HL-60 (cell line): ENCODE measurements at regions not wholly inside any gene's neighbourhood (a gene's known extent, or its start where the extent isn't known, plus 50 kb on each side); places are given as distances from the start of the nearest gene placed in this dataset.

ENCODE experiments used
- DNase-seq, 2 experiments: peaks; one replicate each; pipeline ENCODE4 v3.0.0-alpha.2; 2010 to 2020; ENCODE audit warnings: low read depth in 1 of 2, low spot score in 1 of 2
- H3K27ac ChIP-seq: fragments of 250-450 bp; sonication (Bioruptor Pico); replicated peaks from 2 replicates; pipeline ENCODE4 v1.5.1; 2020; ENCODE audit warnings: mild to moderate bottlenecking, moderate library complexity
- H3K27me3 ChIP-seq: fragments of 250-450 bp; sonication (Bioruptor Pico); 2 replicates; pipeline ENCODE4 v1.5.1; 2021; ENCODE audit warnings: mild to moderate bottlenecking, moderate library complexity; ENCODE audit not compliant: insufficient read depth, poor library complexity, severe bottlenecking
- H3K4me3 ChIP-seq: replicated peaks from 2 replicates; pipeline ENCODE4 v1.5.1; 2011; ENCODE audit warnings: mild to moderate bottlenecking, control low read depth, low read length; ENCODE audit not compliant: insufficient read depth
- GABPA ChIP-seq: IDR thresholded peaks from 2 replicates; pipeline ENCODE4 v1.6.1; 2012; ENCODE audit warnings: low read depth
- POLR2AphosphoS5 ChIP-seq: IDR thresholded peaks from 2 replicates; pipeline ENCODE4 v1.6.1; 2012; ENCODE audit warnings: low read depth
- SPI1 ChIP-seq: IDR thresholded peaks from 2 replicates; pipeline ENCODE4 v1.6.1; 2012; ENCODE audit warnings: low read depth, mild to moderate bottlenecking, borderline replicate concordance
- TF ChIP-seq, protein P1 (sequence below): IDR thresholded peaks from 2 replicates; pipeline ENCODE4 v1.6.1; 2012; ENCODE audit warnings: low read depth; ENCODE audit not compliant: insufficient replicate concordance
- TF ChIP-seq, protein P2 (sequence below): IDR thresholded peaks from one replicate; pipeline ENCODE4 v1.5.1; 2011; ENCODE audit warnings: low read length, control low read depth, inconsistent platforms; ENCODE audit not compliant: insufficient read depth

DNA sequence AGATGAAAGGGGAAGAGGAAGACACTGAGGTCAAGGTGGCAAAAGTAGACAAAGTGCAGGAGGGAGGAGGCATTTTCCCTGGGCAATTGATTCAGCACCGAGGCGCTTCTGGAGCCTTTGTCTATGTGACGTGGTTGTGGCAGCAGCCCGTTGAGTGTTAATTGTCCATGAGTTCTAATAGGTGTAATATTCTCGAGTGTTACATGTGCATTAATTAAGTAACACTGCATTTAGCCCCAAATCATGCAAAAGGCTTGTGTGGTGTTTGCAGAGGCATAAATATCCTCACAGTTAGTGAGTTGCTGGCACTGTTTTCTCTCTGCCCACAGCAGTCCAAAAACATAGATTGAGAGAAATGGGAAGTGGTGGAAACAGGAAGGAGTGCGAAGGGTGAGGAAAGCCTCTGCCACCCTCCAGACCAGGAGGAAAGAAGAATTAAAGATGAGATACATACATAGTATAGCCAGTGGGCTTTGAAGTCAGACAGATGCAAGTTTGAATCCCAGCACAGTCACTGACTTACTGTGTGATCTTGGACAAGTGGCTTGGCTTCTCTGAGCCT is 361.2 kb downstream of the MN1 start:
- no peak overlapping the region for H3K4me3 ChIP-seq
- DNase-seq = peak in 1 of 2 experiments; percentile 33
- H3K27me3 ChIP-seq = no peaks in the 10 kb centered on the region
- TF ChIP-seq SPI1 = peak; percentile 88
- TF ChIP-seq, protein P1, sequence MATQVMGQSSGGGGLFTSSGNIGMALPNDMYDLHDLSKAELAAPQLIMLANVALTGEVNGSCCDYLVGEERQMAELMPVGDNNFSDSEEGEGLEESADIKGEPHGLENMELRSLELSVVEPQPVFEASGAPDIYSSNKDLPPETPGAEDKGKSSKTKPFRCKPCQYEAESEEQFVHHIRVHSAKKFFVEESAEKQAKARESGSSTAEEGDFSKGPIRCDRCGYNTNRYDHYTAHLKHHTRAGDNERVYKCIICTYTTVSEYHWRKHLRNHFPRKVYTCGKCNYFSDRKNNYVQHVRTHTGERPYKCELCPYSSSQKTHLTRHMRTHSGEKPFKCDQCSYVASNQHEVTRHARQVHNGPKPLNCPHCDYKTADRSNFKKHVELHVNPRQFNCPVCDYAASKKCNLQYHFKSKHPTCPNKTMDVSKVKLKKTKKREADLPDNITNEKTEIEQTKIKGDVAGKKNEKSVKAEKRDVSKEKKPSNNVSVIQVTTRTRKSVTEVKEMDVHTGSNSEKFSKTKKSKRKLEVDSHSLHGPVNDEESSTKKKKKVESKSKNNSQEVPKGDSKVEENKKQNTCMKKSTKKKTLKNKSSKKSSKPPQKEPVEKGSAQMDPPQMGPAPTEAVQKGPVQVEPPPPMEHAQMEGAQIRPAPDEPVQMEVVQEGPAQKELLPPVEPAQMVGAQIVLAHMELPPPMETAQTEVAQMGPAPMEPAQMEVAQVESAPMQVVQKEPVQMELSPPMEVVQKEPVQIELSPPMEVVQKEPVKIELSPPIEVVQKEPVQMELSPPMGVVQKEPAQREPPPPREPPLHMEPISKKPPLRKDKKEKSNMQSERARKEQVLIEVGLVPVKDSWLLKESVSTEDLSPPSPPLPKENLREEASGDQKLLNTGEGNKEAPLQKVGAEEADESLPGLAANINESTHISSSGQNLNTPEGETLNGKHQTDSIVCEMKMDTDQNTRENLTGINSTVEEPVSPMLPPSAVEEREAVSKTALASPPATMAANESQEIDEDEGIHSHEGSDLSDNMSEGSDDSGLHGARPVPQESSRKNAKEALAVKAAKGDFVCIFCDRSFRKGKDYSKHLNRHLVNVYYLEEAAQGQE = no peak
- TF ChIP-seq GABPA = no peak
- TF ChIP-seq, protein P2, sequence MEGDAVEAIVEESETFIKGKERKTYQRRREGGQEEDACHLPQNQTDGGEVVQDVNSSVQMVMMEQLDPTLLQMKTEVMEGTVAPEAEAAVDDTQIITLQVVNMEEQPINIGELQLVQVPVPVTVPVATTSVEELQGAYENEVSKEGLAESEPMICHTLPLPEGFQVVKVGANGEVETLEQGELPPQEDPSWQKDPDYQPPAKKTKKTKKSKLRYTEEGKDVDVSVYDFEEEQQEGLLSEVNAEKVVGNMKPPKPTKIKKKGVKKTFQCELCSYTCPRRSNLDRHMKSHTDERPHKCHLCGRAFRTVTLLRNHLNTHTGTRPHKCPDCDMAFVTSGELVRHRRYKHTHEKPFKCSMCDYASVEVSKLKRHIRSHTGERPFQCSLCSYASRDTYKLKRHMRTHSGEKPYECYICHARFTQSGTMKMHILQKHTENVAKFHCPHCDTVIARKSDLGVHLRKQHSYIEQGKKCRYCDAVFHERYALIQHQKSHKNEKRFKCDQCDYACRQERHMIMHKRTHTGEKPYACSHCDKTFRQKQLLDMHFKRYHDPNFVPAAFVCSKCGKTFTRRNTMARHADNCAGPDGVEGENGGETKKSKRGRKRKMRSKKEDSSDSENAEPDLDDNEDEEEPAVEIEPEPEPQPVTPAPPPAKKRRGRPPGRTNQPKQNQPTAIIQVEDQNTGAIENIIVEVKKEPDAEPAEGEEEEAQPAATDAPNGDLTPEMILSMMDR = no peak
- no peak overlapping the region for H3K27ac ChIP-seq

DNA sequence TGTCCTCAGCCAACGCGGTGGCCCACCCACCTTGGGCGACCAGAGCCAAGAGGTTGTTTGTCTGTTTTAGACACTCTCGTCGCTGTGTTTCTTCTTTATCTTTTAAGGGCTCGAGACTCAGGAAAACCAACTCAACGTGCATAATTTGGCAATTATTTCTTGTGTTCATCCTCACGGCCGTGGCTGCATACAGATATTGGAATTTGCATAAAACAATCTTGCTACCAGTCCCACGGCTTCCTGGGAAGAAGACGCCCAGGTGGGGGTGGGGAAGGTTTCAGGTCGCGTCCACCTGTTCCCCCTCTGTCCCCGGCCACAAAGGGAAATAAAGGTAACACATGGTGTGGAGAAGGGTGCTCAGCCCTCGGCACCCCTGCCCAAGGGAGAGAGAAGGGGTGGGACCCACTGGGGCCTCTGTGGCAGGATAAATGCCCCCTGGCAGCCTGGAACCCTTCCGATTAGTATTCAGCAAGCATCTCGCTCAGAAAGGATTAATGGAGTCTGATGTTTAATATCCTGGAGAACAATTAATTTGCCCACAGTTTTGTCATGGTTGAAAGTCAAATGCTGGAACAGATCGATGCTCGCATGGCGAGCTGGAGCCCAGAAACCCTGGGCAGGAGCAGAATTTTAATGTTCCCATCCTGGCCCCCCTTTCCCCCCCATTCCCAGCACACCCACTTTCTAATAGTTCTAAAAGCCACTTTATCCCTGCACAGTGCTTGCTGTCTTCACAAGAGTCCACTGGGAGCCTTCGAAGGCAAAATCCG is 359.7 kb downstream of the MN1 start:
- TF ChIP-seq, protein P1 = no peak
- no peak for TF ChIP-seq POLR2AphosphoS5
- no peak for TF ChIP-seq GABPA
- no peak for TF ChIP-seq SPI1
- Histone ChIP-seq H3K27me3 (no peaks in the 10 kb centered on the region), H3K27ac (no peak overlapping the region), H3K4me3 (no peak overlapping the region)
- DNase-seq = no peak

DNA sequence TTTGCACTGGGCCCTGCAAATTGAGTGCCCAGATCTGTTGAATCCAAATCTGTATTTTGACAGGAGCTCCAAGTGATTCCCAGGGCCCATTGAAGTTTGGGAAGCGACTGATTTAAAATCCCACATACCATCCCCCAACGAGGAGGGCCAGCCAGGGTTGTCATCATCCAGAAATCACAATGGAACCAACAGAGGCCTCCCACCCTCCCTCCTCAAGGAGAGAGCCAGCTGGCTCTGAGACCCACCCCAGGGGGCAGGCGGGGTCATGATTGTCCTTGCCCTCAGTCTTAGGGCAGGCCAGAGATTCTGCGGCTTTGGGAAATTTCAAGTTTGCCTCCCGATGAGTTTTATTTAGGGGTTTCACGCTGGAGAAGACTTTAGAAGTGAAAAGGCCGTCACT is 358.2 kb downstream of the MN1 start:
- no peak for DNase-seq
- H3K4me3 ChIP-seq = no peak overlapping the region
- no peaks in the 10 kb centered on the region for H3K27me3 ChIP-seq
- TF ChIP-seq POLR2AphosphoS5 = no peak
- no peak for TF ChIP-seq SPI1
- TF ChIP-seq, protein P2 = no peak
- H3K27ac ChIP-seq = no peak overlapping the region

DNA sequence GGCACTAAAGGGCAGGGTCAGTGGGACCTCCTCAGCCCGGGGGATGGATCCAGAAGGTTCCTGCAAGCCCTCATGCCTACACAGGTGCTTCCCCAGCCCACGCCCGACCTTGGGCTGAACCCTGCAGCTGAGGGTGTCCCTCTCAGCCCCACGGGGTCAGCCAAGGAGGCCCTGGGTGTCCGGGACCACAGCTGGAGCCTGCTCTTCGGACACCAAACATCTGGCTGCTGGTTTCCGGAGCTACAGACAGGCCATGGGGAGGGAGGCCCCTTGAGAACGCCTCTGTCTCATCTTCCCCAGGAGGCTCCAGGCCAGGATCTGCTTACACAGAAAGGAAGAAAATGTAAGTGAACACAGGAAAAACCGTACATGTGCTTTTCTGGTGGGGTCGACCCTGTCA is 355.7 kb downstream of the MN1 start:
- TF ChIP-seq, protein P2 = no peak
- TF ChIP-seq, protein P1 = no peak
- TF ChIP-seq POLR2AphosphoS5 (no peak), GABPA (no peak), SPI1 (no peak)
- H3K4me3 ChIP-seq = no peak overlapping the region
- H3K27me3 ChIP-seq = no peaks in the 10 kb centered on the region
- no peak for DNase-seq
- H3K27ac ChIP-seq = no peak overlapping the region
